ENCODE measurements at regions not wholly inside any gene's neighbourhood (a gene's known extent, or its start where the extent isn't known, plus 50 kb on each side); places are given as distances from the start of the nearest gene placed in this dataset.

GRCh38 chr3:151539599-151539998 is 78.7 kb upstream of the IGSF10 start:
- intact Hi-C loops (cut with DNase I, micrococcal nuclease) = no loop called here
- no peak overlapping the region for H3K27ac Mint-ChIP-seq
- POLR2A ChIA-PET = no interaction called here

GRCh38 chr3:151538456-151539393 is 77.9 kb upstream of the IGSF10 start:
- no peak overlapping the region for H3K4me3 ChIP-seq (ENCODE audit: low read length)
- no peak for TF ChIP-seq CTCF (IDR thresholded peaks at IDR 0.05)
- no peak for DNase-seq
- H3K27me3 ChIP-seq (ENCODE audit: control insufficient read depth in 1 of 2, insufficient read depth in 2 of 2, low read length in 2 of 2) = no peaks in the 10 kb centered on the region
- Mint-ChIP-seq H3K4me3 (no peak overlapping the region), H3K9me3 (no peaks in the 10 kb centered on the region), H3K4me1 (ENCODE audit: low read depth) (no peaks in the 10 kb centered on the region), H3K27ac (no peak overlapping the region), H3K36me3 (ENCODE audit: low read depth) (no peaks in the 10 kb centered on the region), H3K27me3 (no peaks in the 10 kb centered on the region)
- no peaks in the 10 kb centered on the region for H3K36me3 ChIP-seq (ENCODE audit: insufficient read depth, low read length)
- H3K4me1 ChIP-seq (ENCODE audit: insufficient read depth, low read length) = no peaks in the 10 kb centered on the region
- H3K9me3 ChIP-seq (ENCODE audit: control insufficient read depth in 1 of 2, insufficient read depth in 1 of 2, low read length in 2 of 2) = no peaks in the 10 kb centered on the region
- no peak for ATAC-seq (ENCODE audit: poor library complexity)
- H3K27ac ChIP-seq (ENCODE audit: low read depth in 1 of 2, low read length in 2 of 2) = no peak overlapping the region
- intact Hi-C loops (cut with DNase I, micrococcal nuclease) = no loop called here
- ChIA-PET CTCF (no interaction called here), POLR2A (no interaction called here)

More at GRCh38 chr3:151539599-151539998, 78.7 kb upstream of the IGSF10 start:
- no peak for DNase-seq
- no peaks in the 10 kb centered on the region for H3K36me3 Mint-ChIP-seq (ENCODE audit: low read depth)
- TF ChIP-seq CTCF (IDR thresholded peaks at IDR 0.05) = no peak
- H3K9me3 Mint-ChIP-seq = no peaks in the 10 kb centered on the region
- no peak for ATAC-seq (ENCODE audit: poor library complexity)
- Histone ChIP-seq H3K36me3 (ENCODE audit: insufficient read depth, low read length) (no peaks in the 10 kb centered on the region), H3K27me3 (ENCODE audit: control insufficient read depth in 1 of 2, insufficient read depth in 2 of 2, low read length in 2 of 2) (no peaks in the 10 kb centered on the region), H3K9me3 (ENCODE audit: control insufficient read depth in 1 of 2, insufficient read depth in 1 of 2, low read length in 2 of 2) (no peaks in the 10 kb centered on the region), H3K4me1 (ENCODE audit: insufficient read depth, low read length) (no peaks in the 10 kb centered on the region), H3K27ac (ENCODE audit: low read depth in 1 of 2, low read length in 2 of 2) (no peak overlapping the region), H3K4me3 (ENCODE audit: low read length) (no peak overlapping the region)
- no peak overlapping the region for H3K4me3 Mint-ChIP-seq
- CTCF ChIA-PET = no interaction called here
- no peaks in the 10 kb centered on the region for H3K27me3 Mint-ChIP-seq
- no peaks in the 10 kb centered on the region for H3K4me1 Mint-ChIP-seq (ENCODE audit: low read depth)

GRCh38 chr3:151537726-151538125 is 76.9 kb upstream of the IGSF10 start:
- Histone ChIP-seq H3K27ac (ENCODE audit: low read depth in 1 of 2, low read length in 2 of 2) (no peak overlapping the region), H3K4me1 (ENCODE audit: insufficient read depth, low read length) (no peaks in the 10 kb centered on the region), H3K36me3 (ENCODE audit: insufficient read depth, low read length) (no peaks in the 10 kb centered on the region), H3K27me3 (ENCODE audit: control insufficient read depth in 1 of 2, insufficient read depth in 2 of 2, low read length in 2 of 2) (no peaks in the 10 kb centered on the region), H3K4me3 (ENCODE audit: low read length) (no peak overlapping the region), H3K9me3 (ENCODE audit: control insufficient read depth in 1 of 2, insufficient read depth in 1 of 2, low read length in 2 of 2) (no peaks in the 10 kb centered on the region)
- ATAC-seq (ENCODE audit: poor library complexity) (no peak), DNase-seq (no peak)
- Mint-ChIP-seq H3K36me3 (ENCODE audit: low read depth) (no peaks in the 10 kb centered on the region), H3K4me1 (ENCODE audit: low read depth) (no peaks in the 10 kb centered on the region), H3K27me3 (no peaks in the 10 kb centered on the region), H3K4me3 (no peak overlapping the region), H3K27ac (no peak overlapping the region), H3K9me3 (no peaks in the 10 kb centered on the region)
- POLR2A ChIA-PET = no interaction called here
- CTCF ChIA-PET = no interaction called here
- no peak for TF ChIP-seq CTCF (IDR thresholded peaks at IDR 0.05)
- intact Hi-C loops (cut with DNase I, micrococcal nuclease) = no loop called here
